BE2C (cell line): ENCODE measurements at regions not wholly inside any gene's neighbourhood (a gene's known extent, or its start where the extent isn't known, plus 50 kb on each side); places are given as distances from the start of the nearest gene placed in this dataset.

Experiments
- DNase-seq: peaks from one replicate; pipeline ENCODE4 v3.0.0-alpha.2; 2020
- H3K27me3 ChIP-seq: fragments of 250-450 bp; sonication (Bioruptor Pico); 2 replicates; pipeline ENCODE4 v1.5.1; 2020; ENCODE audit warnings: mild to moderate bottlenecking
- H3K36me3 ChIP-seq: fragments of 250-450 bp; sonication (Bioruptor Pico); 2 replicates; pipeline ENCODE4 v1.5.1; 2020; ENCODE audit warnings: mild to moderate bottlenecking
- H3K4me1 ChIP-seq: fragments of 250-450 bp; sonication (Bioruptor Pico); 2 replicates; pipeline ENCODE4 v1.5.1; 2020
- H3K4me3 ChIP-seq: 2 replicates; pipeline ENCODE4 v1.5.1; 2011; ENCODE audit warnings: low read depth, low read length
- H3K9me3 ChIP-seq: fragments of 250-450 bp; sonication (Bioruptor Pico); 2 replicates; pipeline ENCODE4 v1.5.1; 2020
- TF ChIP-seq, protein P1 (sequence below): IDR thresholded peaks from 2 replicates; pipeline ENCODE4 v1.5.1; 2012; ENCODE audit warnings: mild to moderate bottlenecking, low read depth, low read length

DNA sequence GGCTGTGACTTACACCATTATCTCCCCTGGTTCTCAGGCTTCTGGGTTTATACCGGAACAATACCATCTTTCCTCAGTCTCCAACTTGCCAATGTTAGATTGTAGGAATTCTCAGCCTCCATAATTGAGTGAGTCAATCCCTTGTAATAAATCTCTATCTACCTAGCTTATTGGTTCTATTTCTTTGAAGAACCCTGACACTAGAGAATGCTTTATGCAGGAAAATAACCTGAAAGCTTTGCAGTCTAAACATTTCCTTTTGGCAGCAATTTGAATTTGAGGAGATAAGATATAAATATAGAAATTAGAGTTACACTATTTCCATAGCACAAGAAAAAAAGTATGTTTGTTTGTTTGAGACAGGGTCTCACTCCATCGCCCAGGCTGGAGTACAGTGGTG, 278.1 kb upstream of the CDH18 start:
- TF ChIP-seq, protein P1, sequence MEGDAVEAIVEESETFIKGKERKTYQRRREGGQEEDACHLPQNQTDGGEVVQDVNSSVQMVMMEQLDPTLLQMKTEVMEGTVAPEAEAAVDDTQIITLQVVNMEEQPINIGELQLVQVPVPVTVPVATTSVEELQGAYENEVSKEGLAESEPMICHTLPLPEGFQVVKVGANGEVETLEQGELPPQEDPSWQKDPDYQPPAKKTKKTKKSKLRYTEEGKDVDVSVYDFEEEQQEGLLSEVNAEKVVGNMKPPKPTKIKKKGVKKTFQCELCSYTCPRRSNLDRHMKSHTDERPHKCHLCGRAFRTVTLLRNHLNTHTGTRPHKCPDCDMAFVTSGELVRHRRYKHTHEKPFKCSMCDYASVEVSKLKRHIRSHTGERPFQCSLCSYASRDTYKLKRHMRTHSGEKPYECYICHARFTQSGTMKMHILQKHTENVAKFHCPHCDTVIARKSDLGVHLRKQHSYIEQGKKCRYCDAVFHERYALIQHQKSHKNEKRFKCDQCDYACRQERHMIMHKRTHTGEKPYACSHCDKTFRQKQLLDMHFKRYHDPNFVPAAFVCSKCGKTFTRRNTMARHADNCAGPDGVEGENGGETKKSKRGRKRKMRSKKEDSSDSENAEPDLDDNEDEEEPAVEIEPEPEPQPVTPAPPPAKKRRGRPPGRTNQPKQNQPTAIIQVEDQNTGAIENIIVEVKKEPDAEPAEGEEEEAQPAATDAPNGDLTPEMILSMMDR, result no peak
- 0 out of 2 replicates have a peak, but pooled peaks cover 2% of the 10 kb centered on the region for H3K9me3 ChIP-seq
- H3K27me3 ChIP-seq, result no peaks in the 10 kb centered on the region
- no peaks in the 10 kb centered on the region for H3K36me3 ChIP-seq
- peaks cover 5% of the 10 kb centered on the region for H3K4me1 ChIP-seq
- DNase-seq, result no peak
- H3K4me3 ChIP-seq, result no peak overlapping the region

DNA sequence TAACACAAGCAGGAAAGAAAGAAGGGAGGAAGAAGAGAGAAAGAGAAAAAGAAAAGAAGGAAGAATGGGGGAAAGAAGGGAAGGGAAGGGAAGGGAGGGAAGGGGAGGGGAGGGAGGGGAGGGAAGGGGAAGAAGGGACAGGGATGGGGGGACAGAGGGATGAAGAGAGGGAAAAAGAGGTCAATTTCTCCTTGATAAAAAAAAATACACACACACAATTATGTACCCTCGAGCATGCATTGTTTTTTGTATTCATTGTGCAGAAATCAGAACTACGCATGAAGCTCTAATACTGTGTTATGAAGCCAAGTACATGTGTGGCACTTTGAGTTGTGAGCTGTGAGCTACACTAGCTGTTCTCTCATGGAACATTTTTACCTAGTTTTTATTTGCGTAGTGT, 274.9 kb upstream of the CDH18 start:
- no peaks in the 10 kb centered on the region for H3K27me3 ChIP-seq
- no peak for DNase-seq
- 0 out of 2 replicates have a peak, but pooled peaks cover under 1% of the 10 kb centered on the region for H3K9me3 ChIP-seq
- TF ChIP-seq, protein P1, result no peak
- no peaks in the 10 kb centered on the region for H3K36me3 ChIP-seq
- peaks cover 5% of the 10 kb centered on the region for H3K4me1 ChIP-seq
- H3K4me3 ChIP-seq, result no peak overlapping the region

DNA sequence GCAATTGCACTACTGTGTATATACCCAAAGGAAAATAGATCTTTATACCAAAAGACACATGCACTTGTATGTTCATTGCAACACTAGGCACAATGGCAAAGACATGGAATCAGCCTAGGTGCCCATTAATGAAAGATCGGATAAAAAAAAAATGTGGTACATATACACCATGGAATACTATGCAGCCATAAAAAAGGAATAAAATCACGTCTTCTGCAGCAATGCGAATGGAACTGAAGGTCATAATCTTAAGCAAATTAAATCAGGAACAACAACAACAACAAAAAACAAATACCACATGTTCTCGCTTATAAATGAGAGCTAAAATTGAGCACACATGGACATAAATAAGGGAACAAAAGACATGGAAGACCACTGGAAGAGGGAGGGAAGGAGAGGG, 266.7 kb upstream of the CDH18 start:
- TF ChIP-seq, protein P1, result no peak
- DNase-seq, result no peak
- Histone ChIP-seq H3K4me1 (no peaks in the 10 kb centered on the region), H3K4me3 (no peak overlapping the region), H3K9me3 (no peaks in the 10 kb centered on the region; the same call in 1 of the 2 replicates), H3K27me3 (no peaks in the 10 kb centered on the region), H3K36me3 (no peaks in the 10 kb centered on the region)

DNA sequence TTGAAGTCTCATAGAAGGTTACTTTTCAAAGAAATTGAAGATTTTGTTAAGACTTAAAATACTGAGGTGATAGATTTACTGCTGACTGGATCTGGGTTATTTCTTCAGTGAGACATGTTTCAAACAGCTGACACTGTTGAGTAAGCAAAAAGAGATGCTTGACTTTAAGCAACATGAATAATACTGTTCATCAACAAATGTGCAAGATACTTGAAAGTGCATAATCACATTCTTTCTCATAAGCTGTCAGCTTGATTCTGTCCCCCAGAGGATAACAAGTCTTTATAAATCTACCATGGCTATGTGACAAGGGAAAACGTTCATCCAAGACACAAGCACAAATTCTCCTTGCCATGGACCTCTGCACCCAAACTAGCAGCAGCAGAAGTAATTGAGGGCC, 260.1 kb upstream of the CDH18 start:
- no peaks in the 10 kb centered on the region for H3K9me3 ChIP-seq
- no peaks in the 10 kb centered on the region for H3K27me3 ChIP-seq
- no peaks in the 10 kb centered on the region for H3K4me1 ChIP-seq
- H3K4me3 ChIP-seq, result no peak overlapping the region
- TF ChIP-seq, protein P1, result no peak
- DNase-seq, result no peak
- H3K36me3 ChIP-seq, result no peaks in the 10 kb centered on the region

DNA sequence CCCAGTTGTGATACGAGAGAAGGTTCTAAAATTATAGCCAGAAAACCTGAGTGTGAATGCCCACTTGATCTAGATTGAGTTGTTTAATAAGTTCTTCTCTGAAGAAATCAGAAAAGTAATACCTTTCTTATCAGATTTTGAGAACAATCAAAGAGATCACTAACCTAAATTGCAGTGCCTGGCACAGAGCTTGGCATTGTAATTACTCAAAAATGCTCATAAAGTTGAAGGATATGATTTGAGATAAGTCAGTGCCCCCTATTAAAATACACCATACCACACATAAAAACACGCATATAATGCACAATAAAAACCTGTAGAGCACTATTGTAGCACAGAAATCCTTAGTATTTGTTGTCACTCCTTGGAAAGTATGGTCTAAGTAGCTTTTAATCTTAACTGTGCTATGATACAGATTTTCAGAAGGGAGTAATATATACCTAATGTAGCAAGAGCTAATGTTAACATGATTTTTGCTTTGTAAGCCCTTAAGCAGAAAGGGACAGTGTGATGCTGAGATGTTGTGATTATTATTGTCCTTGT, 257.5 kb upstream of the CDH18 start:
- no peak for DNase-seq
- no peaks in the 10 kb centered on the region for H3K4me1 ChIP-seq
- TF ChIP-seq, protein P1, result no peak
- no peaks in the 10 kb centered on the region for H3K36me3 ChIP-seq
- no peaks in the 10 kb centered on the region for H3K9me3 ChIP-seq
- no peaks in the 10 kb centered on the region for H3K27me3 ChIP-seq
- no peak overlapping the region for H3K4me3 ChIP-seq

DNA sequence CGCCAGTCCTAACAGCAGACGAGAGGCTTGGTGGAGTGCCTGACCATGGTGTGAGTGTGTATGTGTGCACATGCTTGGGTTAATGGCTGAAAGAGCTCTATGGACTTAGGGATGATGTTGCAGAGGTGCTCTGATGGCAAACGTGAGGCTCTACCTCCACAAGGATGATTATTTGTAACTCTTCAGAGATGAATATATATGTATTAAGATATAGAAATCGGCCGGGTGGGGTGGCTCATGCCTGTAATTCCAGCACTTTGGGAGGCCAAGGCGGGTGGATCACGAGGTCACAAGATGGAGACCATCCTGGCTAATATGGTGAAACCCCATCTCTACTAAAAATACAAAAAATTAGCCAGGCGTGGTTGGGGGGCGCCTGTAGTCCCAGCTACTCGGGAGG, 253.4 kb upstream of the CDH18 start:
- Histone ChIP-seq H3K27me3 (no peaks in the 10 kb centered on the region), H3K4me1 (no peaks in the 10 kb centered on the region), H3K36me3 (no peaks in the 10 kb centered on the region), H3K9me3 (no peaks in the 10 kb centered on the region), H3K4me3 (no peak overlapping the region)
- TF ChIP-seq, protein P1, result no peak
- no peak for DNase-seq
